ENCODE measurements at regions not wholly inside any gene's neighbourhood (a gene's known extent, or its start where the extent isn't known, plus 50 kb on each side); places are given as distances from the start of the nearest gene placed in this dataset.
A peak's percentile ranks its signal among the peaks of the same experiment; 100 is the strongest.
"Not testable (repeated sequence)": the region's sequence is repeated elsewhere in the genome, so short reads cannot be mapped to it uniquely, and the experiment has no call there.

GRCh38 chr7:131035088-131035770 lies 292.4 kb upstream of the MKLN1 start:
- H3K9me3 ChIP-seq (ENCODE audit: control insufficient read depth, low read length) = no peaks in the 10 kb centered on the region
- intact Hi-C loops (cut with DNase I) = no loop called here
- 91% methylated on average over 8 of the region's 8 CpGs for WGBS
- DNase-seq = no peak
- H3K27me3 ChIP-seq (ENCODE audit: control insufficient read depth, insufficient read depth) = no peaks in the 10 kb centered on the region
- no peak for ATAC-seq
- H3K27ac ChIP-seq (ENCODE audit: low read length) = no peak overlapping the region
- H3K4me3 ChIP-seq (ENCODE audit: low read length) = no peak overlapping the region
- H3K4me1 ChIP-seq (ENCODE audit: control insufficient read depth, insufficient read depth, low read length) = peaks cover 9% of the 10 kb centered on the region

GRCh38 chr7:131038153-131038552 lies 289.5 kb upstream of the MKLN1 start:
- H3K4me3 ChIP-seq (ENCODE audit: low read length) = no peak overlapping the region
- intact Hi-C loops (cut with DNase I) = no loop called here
- no peaks in the 10 kb centered on the region for H3K9me3 ChIP-seq (ENCODE audit: control insufficient read depth, low read length)
- no peaks in the 10 kb centered on the region for H3K27me3 ChIP-seq (ENCODE audit: control insufficient read depth, insufficient read depth)
- H3K4me1 ChIP-seq (ENCODE audit: control insufficient read depth, insufficient read depth, low read length) = peaks cover 7% of the 10 kb centered on the region
- 79% methylated on average over 3 of the region's 3 CpGs for WGBS
- ATAC-seq (peak in 1 of 2 donors; percentile 6), DNase-seq (peak in 1 of 3 donors; percentile 12)
- no peak overlapping the region for H3K27ac ChIP-seq (ENCODE audit: low read length)

GRCh38 chr7:131039355-131039762 lies 288.3 kb upstream of the MKLN1 start:
- Histone ChIP-seq H3K9me3 (ENCODE audit: control insufficient read depth, low read length) (no peaks in the 10 kb centered on the region), H3K4me1 (ENCODE audit: control insufficient read depth, insufficient read depth, low read length) (peaks cover 4% of the 10 kb centered on the region), H3K4me3 (ENCODE audit: low read length) (no peak overlapping the region), H3K27ac (ENCODE audit: low read length) (no peak overlapping the region), H3K27me3 (ENCODE audit: control insufficient read depth, insufficient read depth) (no peaks in the 10 kb centered on the region)
- DNase-seq (no peak), ATAC-seq (peak; percentile 36 to 55)
- WGBS = 25% methylated on average over 2 of the region's 2 CpGs
- intact Hi-C loops (cut with DNase I) = no loop called here

GRCh38 chr7:131039836-131040235 lies 287.8 kb upstream of the MKLN1 start:
- intact Hi-C loops (cut with DNase I) = loop anchor here (5.0 to 10.0 kb wide), 2 partner anchors 143 to 145 kb away; no protein-coding TSS in a partner anchor
- peaks cover 4% of the 10 kb centered on the region for H3K4me1 ChIP-seq (ENCODE audit: control insufficient read depth, insufficient read depth, low read length)
- no peak overlapping the region for H3K27ac ChIP-seq (ENCODE audit: low read length)
- no peak overlapping the region for H3K4me3 ChIP-seq (ENCODE audit: low read length)
- ATAC-seq (peak in 1 of 2 donors; percentile 36), DNase-seq (no peak)
- no peaks in the 10 kb centered on the region for H3K27me3 ChIP-seq (ENCODE audit: control insufficient read depth, insufficient read depth)
- 63% methylated on average over 3 of the region's 3 CpGs for WGBS
- no peaks in the 10 kb centered on the region for H3K9me3 ChIP-seq (ENCODE audit: control insufficient read depth, low read length)

GRCh38 chr7:131040467-131040932 lies 287.2 kb upstream of the MKLN1 start:
- Histone ChIP-seq H3K9me3 (ENCODE audit: control insufficient read depth, low read length) (no peaks in the 10 kb centered on the region), H3K27ac (ENCODE audit: low read length) (no peak overlapping the region), H3K4me3 (ENCODE audit: low read length) (no peak overlapping the region), H3K27me3 (ENCODE audit: control insufficient read depth, insufficient read depth) (no peaks in the 10 kb centered on the region), H3K4me1 (ENCODE audit: control insufficient read depth, insufficient read depth, low read length) (peaks cover 4% of the 10 kb centered on the region)
- intact Hi-C loops (cut with DNase I) = loop anchor here (5.0 to 10.0 kb wide), 2 partner anchors 143 to 146 kb away; no protein-coding TSS in a partner anchor
- 4% methylated on average over 6 of the region's 6 CpGs for WGBS
- ATAC-seq = peak; percentile 62 to 66
- peak in 2 of 3 donors; percentile 21 to 42 for DNase-seq

- WGBS = 98% methylated on average over 17 of the region's 17 CpGs
- DNase-seq = peak in 2 of 3 donors; percentile 36
- not testable (repeated sequence) for H3K27me3 ChIP-seq (ENCODE audit: control insufficient read depth, insufficient read depth); H3K4me3 ChIP-seq (ENCODE audit: low read length); H3K4me1 ChIP-seq (ENCODE audit: control insufficient read depth, insufficient read depth, low read length); H3K9me3 ChIP-seq (ENCODE audit: control insufficient read depth, low read length); ATAC-seq; H3K27ac ChIP-seq (ENCODE audit: low read length)
- intact Hi-C loops (cut with DNase I) = loop anchor here (5.0 to 10.0 kb wide), 2 partner anchors 144 to 146 kb away; no protein-coding TSS in a partner anchor
Measured at GRCh38 chr7:131041012-131041695, 286.5 kb upstream of the MKLN1 start.

GRCh38 chr7:131042269-131043160 lies 285.2 kb upstream of the MKLN1 start:
- Histone ChIP-seq H3K27me3 (ENCODE audit: control insufficient read depth, insufficient read depth) (no peaks in the 10 kb centered on the region), H3K27ac (ENCODE audit: low read length) (no peak overlapping the region), H3K9me3 (ENCODE audit: control insufficient read depth, low read length) (no peaks in the 10 kb centered on the region), H3K4me1 (ENCODE audit: control insufficient read depth, insufficient read depth, low read length) (peaks cover 6% of the 10 kb centered on the region), H3K4me3 (ENCODE audit: low read length) (no peak overlapping the region)
- ATAC-seq (peak in 1 of 2 donors; percentile 9), DNase-seq (peak in 2 of 3 donors; percentile 28 to 46)
- intact Hi-C loops (cut with DNase I) = loop anchor here (5.0 to 10.0 kb wide), 2 partner anchors 145 to 148 kb away; no protein-coding TSS in a partner anchor
- 74% methylated on average over 7 of the region's 7 CpGs for WGBS

GRCh38 chr7:131045526-131045925 lies 282.1 kb upstream of the MKLN1 start:
- intact Hi-C loops (cut with DNase I) = loop anchor here in 3 of 4 donors (10.0 kb wide), 1 partner anchor 151 kb away; no protein-coding TSS in a partner anchor
- Histone ChIP-seq H3K27me3 (ENCODE audit: control insufficient read depth, insufficient read depth) (no peaks in the 10 kb centered on the region), H3K4me3 (ENCODE audit: low read length) (no peak overlapping the region), H3K27ac (ENCODE audit: low read length) (no peak overlapping the region), H3K4me1 (ENCODE audit: control insufficient read depth, insufficient read depth, low read length) (peaks cover 13% of the 10 kb centered on the region), H3K9me3 (ENCODE audit: control insufficient read depth, low read length) (no peaks in the 10 kb centered on the region)
- whole genome bisulfite sequencing = 95% methylated on average over 1 of the region's 1 CpG
- DNase-seq (no peak), ATAC-seq (no peak)

- intact Hi-C loops (cut with DNase I) = loop anchor here in 3 of 4 donors (10.0 kb wide), 1 partner anchor 151 kb away; no protein-coding TSS in a partner anchor
- WGBS = 92% methylated on average over 1 of the region's 1 CpG
- no peak overlapping the region for H3K4me3 ChIP-seq (ENCODE audit: low read length)
- no peak for ATAC-seq
- DNase-seq = no peak
- H3K27ac ChIP-seq (ENCODE audit: low read length) = no peak overlapping the region
- no peaks in the 10 kb centered on the region for H3K27me3 ChIP-seq (ENCODE audit: control insufficient read depth, insufficient read depth)
- H3K4me1 ChIP-seq (ENCODE audit: control insufficient read depth, insufficient read depth, low read length) = peaks cover 13% of the 10 kb centered on the region
- H3K9me3 ChIP-seq (ENCODE audit: control insufficient read depth, low read length) = no peaks in the 10 kb centered on the region
Measured at GRCh38 chr7:131046246-131046645, 281.4 kb upstream of the MKLN1 start.

GRCh38 chr7:131047651-131048304 lies 279.9 kb upstream of the MKLN1 start:
- 72% methylated on average over 2 of the region's 2 CpGs for WGBS
- no peaks in the 10 kb centered on the region for H3K9me3 ChIP-seq (ENCODE audit: control insufficient read depth, low read length)
- H3K4me3 ChIP-seq (ENCODE audit: low read length) = no peak overlapping the region
- H3K27me3 ChIP-seq (ENCODE audit: control insufficient read depth, insufficient read depth) = no peaks in the 10 kb centered on the region
- ATAC-seq (no peak), DNase-seq (no peak)
- no peak overlapping the region for H3K27ac ChIP-seq (ENCODE audit: low read length)
- intact Hi-C loops (cut with DNase I) = loop anchor here in 3 of 4 donors (10.0 kb wide), 1 partner anchor 153 kb away; no protein-coding TSS in a partner anchor
- peaks cover 13% of the 10 kb centered on the region for H3K4me1 ChIP-seq (ENCODE audit: control insufficient read depth, insufficient read depth, low read length)
